Activated T-cell treated with anti-CD3 and anti-CD28 coated beads for 1 hour (primary cell): ENCODE measurements at regions not wholly inside any gene's neighbourhood (a gene's known extent, or its start where the extent isn't known, plus 50 kb on each side); places are given as distances from the start of the nearest gene placed in this dataset.
"Not testable (repeated sequence)": the region's sequence is repeated elsewhere in the genome, so short reads cannot be mapped to it uniquely, and the experiment has no call there.

Experiments
- DNase-seq: peaks from one replicate; pipeline ENCODE4 v3.0.0-alpha.2; 2020; ENCODE audit warnings: low read depth

- DNase-seq: no peak
Observed at GRCh38 chr14:55897031-55897430, 221.2 kb upstream of the PELI2 start.

- no peak for DNase-seq
Observed at GRCh38 chr14:55898938-55899337, 219.3 kb upstream of the PELI2 start.

GRCh38 chr14:55899531-55899930 lies 218.7 kb upstream of the PELI2 start:
- DNase-seq: no peak

GRCh38 chr14:55900749-55901148 lies 217.5 kb upstream of the PELI2 start:
- no peak for DNase-seq

- no peak for DNase-seq
Observed at GRCh38 chr14:55901291-55901690, 216.9 kb upstream of the PELI2 start.

- DNase-seq: no peak
Observed at GRCh38 chr14:55902241-55902640, 216.0 kb upstream of the PELI2 start.

- DNase-seq: no peak
Observed at GRCh38 chr14:55904086-55904485, 214.1 kb upstream of the PELI2 start.

GRCh38 chr14:55908106-55908505 lies 210.1 kb upstream of the PELI2 start:
- DNase-seq: no peak

- no peak for DNase-seq
Observed at GRCh38 chr14:55909879-55910278, 208.3 kb upstream of the PELI2 start.

GRCh38 chr14:55910601-55911243 lies 207.5 kb upstream of the PELI2 start:
- no peak for DNase-seq

- DNase-seq: no peak
Observed at GRCh38 chr14:55911776-55912175, 206.4 kb upstream of the PELI2 start.

GRCh38 chr14:55912344-55912743 lies 205.9 kb upstream of the PELI2 start:
- no peak for DNase-seq

- DNase-seq: no peak
Observed at GRCh38 chr14:55913324-55914025, 204.7 kb upstream of the PELI2 start.

GRCh38 chr14:55914771-55915170 lies 203.4 kb upstream of the PELI2 start:
- no peak for DNase-seq

GRCh38 chr14:55915456-55915855 lies 202.8 kb upstream of the PELI2 start:
- no peak for DNase-seq

- not testable (repeated sequence) for DNase-seq
Observed at GRCh38 chr14:55919800-55920199, 198.4 kb upstream of the PELI2 start.

- DNase-seq: no peak
Observed at GRCh38 chr14:55921511-55921910, 196.7 kb upstream of the PELI2 start.

GRCh38 chr14:55926007-55926406 lies 192.2 kb upstream of the PELI2 start:
- no peak for DNase-seq

- DNase-seq: no peak
Observed at GRCh38 chr14:55927028-55927427, 191.2 kb upstream of the PELI2 start.

GRCh38 chr14:55928276-55928675 lies 189.9 kb upstream of the PELI2 start:
- no peak for DNase-seq

- no peak for DNase-seq
Observed at GRCh38 chr14:55929136-55929535, 189.1 kb upstream of the PELI2 start.

GRCh38 chr14:55930016-55930784 lies 188.0 kb upstream of the PELI2 start:
- no peak for DNase-seq

GRCh38 chr14:55936691-55937090 lies 181.5 kb upstream of the PELI2 start:
- no peak for DNase-seq
